H9 (cell line): ENCODE measurements at regions not wholly inside any gene's neighbourhood (a gene's known extent, or its start where the extent isn't known, plus 50 kb on each side); places are given as distances from the start of the nearest gene placed in this dataset.

ENCODE experiments used
- DNase-seq: peaks from one replicate; pipeline ENCODE4 v3.0.0-alpha.2; 2017
- H2AFZ ChIP-seq: one replicate; pipeline ENCODE4 v1.6.1; 2013; ENCODE audit warnings: mild to moderate bottlenecking, low read length, control low read depth, moderate library complexity
- H2AK5ac ChIP-seq: 2 replicates; pipeline ENCODE4 v1.6.1; 2013; ENCODE audit warnings: low read length, control low read depth, mixed read lengths; ENCODE audit not compliant: insufficient read length
- H2BK120ac ChIP-seq: one replicate; pipeline ENCODE4 v1.6.1; 2013; ENCODE audit warnings: low read depth, mild to moderate bottlenecking, low read length, control low read depth, inconsistent platforms; ENCODE audit not compliant: poor library complexity, severe bottlenecking
- H2BK12ac ChIP-seq: 2 replicates; pipeline ENCODE4 v1.6.1; 2013; ENCODE audit warnings: low read length, control low read depth, mixed read lengths, low read depth; ENCODE audit not compliant: insufficient read length
- H2BK15ac ChIP-seq: 2 replicates; pipeline ENCODE4 v1.6.1; 2013; ENCODE audit warnings: low read depth, low read length, control low read depth
- H2BK20ac ChIP-seq: one replicate; pipeline ENCODE4 v1.6.1; 2013; ENCODE audit warnings: low read depth, mild to moderate bottlenecking, low read length, control low read depth, inconsistent platforms; ENCODE audit not compliant: poor library complexity, severe bottlenecking
- H2BK5ac ChIP-seq: 2 replicates; pipeline ENCODE4 v1.6.1; 2013; ENCODE audit warnings: low read length, control low read depth, mixed read lengths; ENCODE audit not compliant: insufficient read length
- H3K14ac ChIP-seq: 2 replicates; pipeline ENCODE4 v1.6.1; 2013; ENCODE audit warnings: low read length, control low read depth; ENCODE audit not compliant: insufficient read depth
- H3K18ac ChIP-seq: 2 replicates; pipeline ENCODE4 v1.6.1; 2013; ENCODE audit warnings: low read depth, mild to moderate bottlenecking, mixed read lengths, low read length, control low read depth; ENCODE audit not compliant: insufficient read length
- H3K23ac ChIP-seq: 2 replicates; pipeline ENCODE4 v1.6.1; 2013; ENCODE audit warnings: low read length, control low read depth, mixed read lengths, low read depth; ENCODE audit not compliant: insufficient read length
- H3K23me2 ChIP-seq: 2 replicates; pipeline ENCODE4 v1.6.1; 2013; ENCODE audit warnings: low read depth, mild to moderate bottlenecking, mixed read lengths, low read length, control low read depth; ENCODE audit not compliant: insufficient read length, poor library complexity, severe bottlenecking
- H3K27ac ChIP-seq: 2 replicates; pipeline ENCODE4 v1.5.1; 2013; ENCODE audit warnings: low read length, control low read depth, mixed read lengths, low read depth; ENCODE audit not compliant: insufficient read length
- H3K27me3 ChIP-seq: 2 replicates; pipeline ENCODE4 v1.6.1; 2013; ENCODE audit warnings: low read length, control low read depth, inconsistent platforms; ENCODE audit not compliant: insufficient read depth
- H3K4ac ChIP-seq: 2 replicates; pipeline ENCODE4 v1.6.1; 2013; ENCODE audit warnings: low read depth, mild to moderate bottlenecking, control low read depth, inconsistent platforms, low read length, moderate library complexity
- H3K4me1 ChIP-seq: 2 replicates; pipeline ENCODE4 v1.6.1; 2013; ENCODE audit warnings: low read length, control low read depth, inconsistent platforms; ENCODE audit not compliant: insufficient read depth
- H3K4me2 ChIP-seq: 2 replicates; pipeline ENCODE4 v1.6.1; 2013; ENCODE audit warnings: low read length, control low read depth, mixed read lengths; ENCODE audit not compliant: insufficient read length, insufficient read depth
- H3K56ac ChIP-seq: 2 replicates; pipeline ENCODE4 v1.6.1; 2013; ENCODE audit warnings: low read depth, mild to moderate bottlenecking, mixed read lengths, low read length, control low read depth; ENCODE audit not compliant: insufficient read length
- H3K79me1 ChIP-seq: 2 replicates; pipeline ENCODE4 v1.6.1; 2013; ENCODE audit warnings: low read depth, mild to moderate bottlenecking, moderate library complexity, low read length, control low read depth, inconsistent platforms; ENCODE audit not compliant: insufficient read depth, poor library complexity, severe bottlenecking
- H3K79me2 ChIP-seq: 2 replicates; pipeline ENCODE4 v1.6.1; 2013; ENCODE audit warnings: low read length, control low read depth, inconsistent platforms; ENCODE audit not compliant: insufficient read depth
- H3K9ac ChIP-seq: 2 replicates; pipeline ENCODE4 v1.6.1; 2013; ENCODE audit warnings: low read length, control low read depth, mixed read lengths; ENCODE audit not compliant: insufficient read length; ENCODE audit errors: extremely low read depth
- H3K9me3 ChIP-seq: one replicate; pipeline ENCODE4 v1.6.1; 2013; ENCODE audit warnings: low read depth, low read length, inconsistent platforms; ENCODE audit not compliant: control insufficient read depth
- H3T11ph ChIP-seq: one replicate; pipeline ENCODE4 v1.6.1; 2013; ENCODE audit warnings: mild to moderate bottlenecking, low read length, control low read depth, inconsistent platforms
- H4K20me1 ChIP-seq: one replicate; pipeline ENCODE4 v1.6.1; 2013; ENCODE audit not compliant: control insufficient read depth, insufficient read length, insufficient read depth
- H4K5ac ChIP-seq: 2 replicates; pipeline ENCODE4 v1.6.1; 2013; ENCODE audit warnings: low read depth, mild to moderate bottlenecking, mixed read lengths, low read length, control low read depth; ENCODE audit not compliant: insufficient read length
- H4K8ac ChIP-seq: replicated peaks from 2 replicates; pipeline ENCODE4 v1.6.1; 2013; ENCODE audit warnings: low read length, control low read depth, mixed read lengths, low read depth; ENCODE audit not compliant: insufficient read length
- H4K91ac ChIP-seq: 2 replicates; pipeline ENCODE4 v1.6.1; 2013; ENCODE audit warnings: low read depth, mild to moderate bottlenecking, moderate library complexity, mixed read lengths, low read length, control low read depth; ENCODE audit not compliant: insufficient read length
- H3K27ac Mint-ChIP-seq, 3 experiments: 2 replicates in 2 of 3; 3 replicates in 1 of 3; pipeline ENCODE4 v1.8.0; 2020 to 2021; ENCODE audit warnings: mixed read lengths in 3 of 3, mild to moderate bottlenecking in 1 of 3, moderate library complexity in 1 of 3
- H3K27me3 Mint-ChIP-seq: 2 replicates; pipeline ENCODE4 v1.8.0; 2021; ENCODE audit warnings: low read depth, mild to moderate bottlenecking, moderate library complexity, mixed read lengths
- H3K36me3 Mint-ChIP-seq, 3 experiments: 2 replicates in 2 of 3; 3 replicates in 1 of 3; pipeline ENCODE4 v1.8.0; 2020 to 2021; ENCODE audit warnings: low read depth in 3 of 3, mixed read lengths in 3 of 3; ENCODE audit not compliant: insufficient read depth in 1 of 3
- H3K4me1 Mint-ChIP-seq, 2 experiments: 2 replicates each; pipeline ENCODE4 v1.8.0; 2020; ENCODE audit warnings: mixed read lengths in 2 of 2
- H3K4me3 Mint-ChIP-seq, 2 experiments: 2 replicates in 1 of 2; 3 replicates in 1 of 2; pipeline ENCODE4 v1.8.0; 2020 to 2021; ENCODE audit warnings: mild to moderate bottlenecking in 2 of 2, mixed read lengths in 2 of 2, moderate library complexity in 1 of 2
- H3K9me3 Mint-ChIP-seq, 2 experiments: 2 replicates in 1 of 2; 3 replicates in 1 of 2; pipeline ENCODE4 v1.8.0; 2020; ENCODE audit warnings: mild to moderate bottlenecking in 2 of 2, mixed read lengths in 2 of 2, moderate library complexity in 1 of 2
- WGBS: extraction: QIAGEN DNeasy Blood & Tissue Kit; methylation state at CpG from one replicate; pipeline ENCODE4 v1.1.7; 2013; ENCODE audit warnings: missing lambda C conversion rate, low lambda C conversion rate, mixed read lengths; ENCODE audit not compliant: insufficient read length; ENCODE audit errors: extremely low coverage; 5-methylcytosine and 5-hydroxymethylcytosine counted together
- TF ChIP-seq, protein P1 (sequence below): fragments of 200-600 bp; sonication (generic); conservative IDR thresholded peaks from 3 replicates; pipeline ENCODE4 v1.8.0; 2021; ENCODE audit warnings: antibody characterized with exemption, mild to moderate bottlenecking

DNA sequence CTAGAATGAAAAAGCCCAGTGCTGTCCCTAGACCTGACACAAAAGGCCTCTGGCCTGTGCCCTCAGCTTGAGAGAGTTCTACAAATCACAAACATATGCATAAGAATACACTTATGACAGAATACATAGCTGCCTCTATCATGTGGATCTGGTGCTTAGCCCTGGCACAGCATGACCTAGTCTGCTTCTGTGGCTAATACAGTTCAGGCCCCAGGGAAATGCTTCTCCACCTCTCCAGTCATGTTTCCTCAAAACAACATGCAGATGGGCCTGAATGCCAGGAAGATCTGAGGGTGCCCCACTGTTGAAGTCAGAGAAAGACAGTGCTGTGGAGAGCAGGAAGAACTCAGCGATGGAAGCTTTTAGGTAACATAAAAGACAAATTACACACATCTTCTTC lies 231.9 kb upstream of the SALL1 start:
- H3K23ac ChIP-seq: no peak overlapping the region
- H4K8ac ChIP-seq: no peak overlapping the region
- H4K20me1 ChIP-seq: no peaks in the 10 kb centered on the region
- no peaks in the 10 kb centered on the region for H3K23me2 ChIP-seq
- TF ChIP-seq, protein P1, sequence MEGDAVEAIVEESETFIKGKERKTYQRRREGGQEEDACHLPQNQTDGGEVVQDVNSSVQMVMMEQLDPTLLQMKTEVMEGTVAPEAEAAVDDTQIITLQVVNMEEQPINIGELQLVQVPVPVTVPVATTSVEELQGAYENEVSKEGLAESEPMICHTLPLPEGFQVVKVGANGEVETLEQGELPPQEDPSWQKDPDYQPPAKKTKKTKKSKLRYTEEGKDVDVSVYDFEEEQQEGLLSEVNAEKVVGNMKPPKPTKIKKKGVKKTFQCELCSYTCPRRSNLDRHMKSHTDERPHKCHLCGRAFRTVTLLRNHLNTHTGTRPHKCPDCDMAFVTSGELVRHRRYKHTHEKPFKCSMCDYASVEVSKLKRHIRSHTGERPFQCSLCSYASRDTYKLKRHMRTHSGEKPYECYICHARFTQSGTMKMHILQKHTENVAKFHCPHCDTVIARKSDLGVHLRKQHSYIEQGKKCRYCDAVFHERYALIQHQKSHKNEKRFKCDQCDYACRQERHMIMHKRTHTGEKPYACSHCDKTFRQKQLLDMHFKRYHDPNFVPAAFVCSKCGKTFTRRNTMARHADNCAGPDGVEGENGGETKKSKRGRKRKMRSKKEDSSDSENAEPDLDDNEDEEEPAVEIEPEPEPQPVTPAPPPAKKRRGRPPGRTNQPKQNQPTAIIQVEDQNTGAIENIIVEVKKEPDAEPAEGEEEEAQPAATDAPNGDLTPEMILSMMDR: no peak
- peaks cover 36 to 41% of the 10 kb centered on the region in 2 experiments for H3K4me1 Mint-ChIP-seq
- no peak overlapping the region for H2BK5ac ChIP-seq
- H3K4ac ChIP-seq: no peak overlapping the region
- H3K14ac ChIP-seq: no peak overlapping the region
- H2AK5ac ChIP-seq: no peak overlapping the region
- peak overlapping the region; percentile 50 to 78 (median 71); a peak in 4 of 7 replicates for H3K27ac Mint-ChIP-seq
- H2BK120ac ChIP-seq: no peak overlapping the region
- H2AFZ ChIP-seq: no peak overlapping the region
- no peak overlapping the region for H3K9ac ChIP-seq
- no peak overlapping the region for H4K91ac ChIP-seq
- no peak overlapping the region for H3K4me2 ChIP-seq
- H2BK15ac ChIP-seq: no peak overlapping the region
- H3K27me3 ChIP-seq: no peaks in the 10 kb centered on the region
- no peak overlapping the region for H3T11ph ChIP-seq
- no peak overlapping the region for H4K5ac ChIP-seq
- H3K27ac ChIP-seq: no peak overlapping the region
- no peak for DNase-seq
- H3K18ac ChIP-seq: no peak overlapping the region
- H3K9me3 Mint-ChIP-seq: no peaks in the 10 kb centered on the region; a peak in 1 of 5 replicates
- H3K27me3 Mint-ChIP-seq: no peaks in the 10 kb centered on the region
- H2BK20ac ChIP-seq: no peak overlapping the region
- H3K36me3 Mint-ChIP-seq: peaks cover 0 to 4% (median 0%) of the 10 kb centered on the region in 3 experiments; a peak in 1 of 7 replicates
- no CpG with 5 or more reads among the region's 1 CpG for WGBS
- no peaks in the 10 kb centered on the region for H3K79me1 ChIP-seq
- H3K79me2 ChIP-seq: no peaks in the 10 kb centered on the region
- no peak overlapping the region for H3K56ac ChIP-seq
- no peaks in the 10 kb centered on the region for H3K9me3 ChIP-seq
- no peak overlapping the region for H3K4me3 Mint-ChIP-seq
- H3K4me1 ChIP-seq: peaks cover 12% of the 10 kb centered on the region; the same call in 1 of the 2 replicates
- no peak overlapping the region for H2BK12ac ChIP-seq
